KBM-7 (cell line): ENCODE measurements at regions not wholly inside any gene's neighbourhood (a gene's known extent, or its start where the extent isn't known, plus 50 kb on each side); places are given as distances from the start of the nearest gene placed in this dataset.
"Not testable (repeated sequence)": the region's sequence is repeated elsewhere in the genome, so short reads cannot be mapped to it uniquely, and the experiment has no call there.

Source experiments
- DNase-seq: peaks from one replicate; pipeline ENCODE4 v3.0.0-alpha.2; 2015
- in situ Hi-C: fragments of 300-500 bp; cut with MboI; formaldehyde crosslinking; loops from 2 replicates; pipeline ENCODE4 v1.14.3; 2020; ENCODE audit warnings: low sequenced_read_pairs, low pct_unique_long_range_greater_than_20kb, mixed read lengths

GRCh38 chr2:11877764-11878163 is 131.3 kb downstream of the LPIN1 start:
- in situ Hi-C loops: no loop called here
- no peak for DNase-seq

DNA sequence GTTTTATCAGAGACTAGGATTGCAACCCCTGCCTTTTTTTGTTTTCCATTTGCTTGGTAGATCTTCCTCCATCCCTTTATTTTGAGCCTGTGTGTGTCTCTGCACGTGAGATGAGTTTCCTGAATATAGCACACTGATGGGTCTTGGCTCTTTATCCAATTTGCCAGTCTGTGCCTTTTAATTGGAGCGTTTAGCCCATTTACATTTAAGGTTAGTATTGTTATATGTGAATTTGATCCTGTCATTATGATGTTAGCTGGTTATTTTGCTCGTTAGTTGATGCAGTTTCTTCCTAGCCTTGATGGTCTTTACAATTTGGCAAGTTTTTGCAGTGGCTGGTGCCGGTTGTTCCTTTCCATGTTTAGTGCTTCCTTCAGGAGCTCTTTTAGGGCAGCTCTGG is 138.8 kb downstream of the LPIN1 start:
- DNase-seq, in situ Hi-C loops: not testable (repeated sequence)

DNA sequence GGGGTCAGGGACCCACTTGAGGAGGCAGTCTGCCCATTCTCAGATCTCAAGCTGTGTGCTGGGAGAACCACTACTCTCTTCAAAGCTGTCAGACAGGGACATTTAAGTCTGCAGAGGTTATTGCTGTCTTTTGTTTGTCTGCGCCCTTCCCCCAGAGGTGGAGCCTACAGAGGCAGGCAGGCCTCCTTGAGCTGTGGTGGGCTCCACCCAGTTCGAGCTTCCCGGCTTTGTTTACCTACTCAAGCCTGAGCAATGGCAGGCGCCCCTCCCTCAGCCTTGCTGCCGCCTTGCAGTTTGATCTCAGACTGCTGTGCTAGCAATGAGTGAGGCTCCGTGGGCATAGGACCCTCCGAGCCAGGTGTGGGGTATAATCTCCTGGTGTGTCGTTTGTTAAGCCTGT is 140.5 kb downstream of the LPIN1 start:
- DNase-seq, in situ Hi-C loops: not testable (repeated sequence)

DNA sequence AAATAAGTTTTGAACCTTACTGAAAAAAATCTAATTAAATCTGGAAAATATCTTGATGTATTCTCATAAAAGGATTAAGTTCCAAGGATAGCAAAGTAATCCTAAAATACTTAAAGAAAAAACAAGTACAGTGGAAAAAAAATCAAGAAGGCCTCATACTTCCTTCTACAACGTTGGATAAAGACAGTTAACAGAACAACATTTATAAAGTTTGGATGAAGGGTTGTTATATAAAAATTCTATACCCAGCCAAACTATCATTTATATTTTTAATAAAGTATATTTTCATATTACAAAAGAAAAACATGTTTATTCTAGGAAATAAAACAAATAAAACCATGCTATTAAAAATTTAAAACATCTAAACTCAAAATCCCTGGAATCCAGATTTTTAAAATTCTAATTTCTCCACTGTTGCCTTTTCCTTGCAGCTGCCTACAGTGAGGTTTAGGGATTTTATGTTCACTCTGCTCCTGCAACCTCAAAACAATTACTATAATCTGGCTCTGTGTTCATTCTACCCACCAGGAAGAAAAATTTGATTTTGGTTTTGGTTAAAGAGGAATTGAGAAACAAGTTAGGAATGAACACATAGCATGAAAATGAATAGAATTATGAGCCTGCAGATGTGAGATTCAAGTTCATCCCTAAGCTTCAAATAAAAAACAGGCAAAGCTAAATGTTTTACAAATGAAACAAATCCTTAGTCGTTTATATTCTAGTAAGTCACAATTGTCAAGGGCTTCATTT is 142.8 kb downstream of the LPIN1 start:
- in situ Hi-C loops: no loop called here
- DNase-seq: no peak

GRCh38 chr2:11889854-11890253 is 143.4 kb downstream of the LPIN1 start:
- in situ Hi-C loops: no loop called here
- DNase-seq: no peak

DNA sequence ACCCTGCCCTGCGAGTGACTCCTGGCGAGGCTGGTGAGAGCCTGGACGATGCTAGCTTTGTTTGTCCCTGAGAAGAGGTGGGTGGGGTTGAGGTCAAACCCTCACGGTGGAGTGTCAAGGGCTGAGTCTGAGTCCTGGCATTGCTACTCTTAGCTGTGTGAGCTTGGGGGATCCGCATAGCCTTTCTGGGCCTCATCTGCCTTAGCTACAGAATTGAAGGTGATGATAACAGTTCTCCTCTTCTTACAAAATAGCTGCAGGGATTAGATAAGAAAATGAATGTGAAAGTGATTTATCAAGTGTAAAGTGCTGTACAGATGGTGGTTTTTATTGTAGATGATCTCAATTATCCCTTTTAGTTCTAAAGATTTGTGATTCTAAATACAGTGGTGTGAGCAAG is 144.6 kb downstream of the LPIN1 start:
- no peak for DNase-seq
- in situ Hi-C loops: no loop called here

GRCh38 chr2:11891671-11892440 is 145.4 kb downstream of the LPIN1 start:
- DNase-seq: no peak
- in situ Hi-C loops: no loop called here

DNA sequence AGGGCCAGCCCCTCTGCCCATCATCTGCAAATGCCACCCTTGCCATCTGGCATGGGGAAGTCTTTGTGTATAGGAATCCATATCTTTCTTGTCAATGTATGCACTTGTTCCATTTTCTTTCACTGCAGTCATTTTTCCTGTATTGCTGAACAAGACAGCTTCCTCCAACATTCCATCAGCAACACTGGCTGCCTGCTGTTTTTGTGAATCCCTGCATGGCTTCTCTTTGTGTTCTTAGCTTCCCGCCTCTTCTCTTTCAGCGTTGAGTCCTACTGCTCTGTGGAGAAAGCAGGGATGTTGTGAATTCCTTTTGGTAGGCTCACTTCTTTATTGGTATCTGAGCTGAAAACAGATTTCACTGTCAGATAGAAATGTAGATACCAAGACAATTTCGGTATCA is 150.0 kb downstream of the LPIN1 start:
- DNase-seq: no peak
- in situ Hi-C loops: no loop called here

- in situ Hi-C loops: no loop called here
- no peak for DNase-seq
Observed at GRCh38 chr2:11898576-11898975, 152.1 kb downstream of the LPIN1 start.

- in situ Hi-C loops: no loop called here
- DNase-seq: no peak
Observed at GRCh38 chr2:11899264-11899818, 152.9 kb downstream of the LPIN1 start.

DNA sequence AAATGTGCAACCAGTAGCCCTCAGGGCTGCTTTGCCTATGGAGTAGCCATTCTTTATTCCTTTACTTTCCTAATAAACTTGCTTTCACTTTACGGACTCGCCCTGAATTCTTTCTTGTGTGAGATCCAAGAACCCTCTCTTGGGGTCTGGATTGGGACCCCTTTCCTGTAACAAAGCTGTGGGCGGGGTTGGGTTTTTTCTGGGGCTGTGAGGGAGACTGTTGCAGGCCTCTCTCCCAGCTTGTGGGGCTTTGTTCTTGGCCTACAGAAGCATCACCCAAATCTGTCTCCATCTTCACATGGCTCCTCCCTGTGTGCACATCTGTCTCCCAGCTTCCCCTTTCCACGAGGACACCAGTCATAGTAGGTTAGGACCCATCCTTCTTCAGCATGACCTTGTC is 154.5 kb downstream of the LPIN1 start:
- in situ Hi-C loops, DNase-seq: not testable (repeated sequence)

- DNase-seq: no peak
- in situ Hi-C loops: no loop called here
Observed at GRCh38 chr2:11901351-11902069, 155.1 kb downstream of the LPIN1 start.

- DNase-seq: peak; percentile 26
Observed at GRCh38 chr2:11903085-11903606, 156.7 kb downstream of the LPIN1 start.

GRCh38 chr2:11904029-11904428 is 157.6 kb downstream of the LPIN1 start:
- in situ Hi-C loops: no loop called here
- peak; percentile 32 for DNase-seq

More at GRCh38 chr2:11903085-11903606, 156.7 kb downstream of the LPIN1 start:
- in situ Hi-C loops: no loop called here

DNA sequence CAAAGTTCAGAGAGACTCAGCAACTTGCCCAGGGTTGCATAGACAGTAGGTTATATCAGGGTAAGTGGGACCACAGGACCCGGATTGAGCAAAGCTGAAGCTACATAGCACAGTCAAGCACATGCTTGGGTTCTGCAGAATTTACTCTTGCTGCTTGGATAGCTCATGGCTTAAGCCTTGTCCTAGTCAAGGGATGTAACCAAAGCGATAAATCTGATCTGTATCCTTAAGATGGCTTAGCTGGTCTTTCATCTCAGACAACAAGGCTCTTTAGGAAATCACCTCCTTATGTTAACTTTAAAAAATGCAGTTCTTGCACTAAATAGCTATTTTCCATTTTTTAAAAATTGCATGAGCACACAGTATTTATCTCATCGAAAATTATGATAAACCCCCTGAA is 158.5 kb downstream of the LPIN1 start:
- no peak for DNase-seq
- in situ Hi-C loops: no loop called here

DNA sequence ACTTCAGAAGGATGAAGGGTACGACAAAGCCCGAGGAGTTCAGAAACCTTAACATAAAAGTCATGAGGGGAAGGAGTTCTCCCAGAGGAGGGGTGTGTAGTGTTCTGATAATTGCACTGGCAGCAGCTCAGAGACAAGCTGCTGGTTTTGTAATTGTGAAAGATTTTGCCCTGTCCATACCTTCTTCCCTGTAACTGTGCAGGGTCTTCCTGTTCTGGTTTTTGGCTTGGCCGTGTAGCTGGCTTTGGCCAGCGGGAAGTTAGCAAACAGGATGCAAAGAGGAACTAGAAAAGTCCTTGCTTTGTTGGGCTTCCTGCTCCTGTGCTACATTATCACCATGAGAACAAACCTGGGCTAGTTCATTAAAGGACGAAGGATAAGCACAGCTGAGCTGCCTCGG is 160.8 kb downstream of the LPIN1 start:
- in situ Hi-C loops: no loop called here
- DNase-seq: peak; percentile 14

GRCh38 chr2:11910971-11911370 is 164.5 kb downstream of the LPIN1 start:
- in situ Hi-C loops: no loop called here

GRCh38 chr2:11912980-11913379 is 166.5 kb downstream of the LPIN1 start:
- in situ Hi-C loops: no loop called here
- no peak for DNase-seq

More at GRCh38 chr2:11910971-11911370, 164.5 kb downstream of the LPIN1 start:
- no peak for DNase-seq

DNA sequence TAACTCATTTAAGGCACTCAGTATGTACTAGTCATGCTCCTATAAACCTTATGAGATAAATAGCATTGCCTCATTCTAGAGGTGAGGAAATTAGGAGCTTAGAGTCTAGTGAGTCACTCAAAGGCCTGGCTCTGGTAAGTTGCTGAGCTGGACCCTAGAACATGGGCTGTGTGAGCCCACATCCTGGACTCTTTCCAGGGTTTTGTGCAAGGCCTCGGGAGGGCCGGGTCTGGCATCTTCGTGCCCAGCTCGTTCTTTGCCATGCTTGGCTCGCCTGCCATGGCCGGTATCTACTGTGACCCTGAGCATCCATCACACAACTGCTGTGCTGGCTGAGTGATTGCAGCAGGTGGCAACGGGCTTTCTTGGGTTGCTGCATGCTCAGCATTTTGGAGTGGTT is 168.0 kb downstream of the LPIN1 start:
- in situ Hi-C loops: no loop called here
- no peak for DNase-seq
